Neural progenitor cell (in vitro differentiated cells): ENCODE measurements at regions not wholly inside any gene's neighbourhood (a gene's known extent, or its start where the extent isn't known, plus 50 kb on each side); places are given as distances from the start of the nearest gene placed in this dataset.

Experiments used
- CTCF ChIP-seq: fragments of 200-600 bp; sonication (generic); IDR thresholded peaks from 2 replicates; pipeline ENCODE4 v1.5.1; 2017; ENCODE audit warnings: antibody characterized with exemption, mild to moderate bottlenecking
- EZH2 ChIP-seq: fragments of 200-600 bp; sonication (generic); IDR thresholded peaks from 2 replicates; pipeline ENCODE4 v1.6.1; 2017; ENCODE audit warnings: antibody characterized with exemption, mild to moderate bottlenecking, moderate library complexity
- EZH2phosphoT487 ChIP-seq: fragments of 200-600 bp; sonication (generic); IDR thresholded peaks from 2 replicates; pipeline ENCODE4 v1.6.1; 2017; ENCODE audit warnings: antibody characterized with exemption

GRCh38 chr4:176967586-176967985 lies 174.9 kb upstream of the VEGFC start:
- TF ChIP-seq CTCF (no peak), EZH2 (no peak), EZH2phosphoT487 (no peak)
